Right lobe of liver (tissue), 4 donors: ENCODE measurements at regions not wholly inside any gene's neighbourhood (a gene's known extent, or its start where the extent isn't known, plus 50 kb on each side); places are given as distances from the start of the nearest gene placed in this dataset.

Experiments
- POLR2A ChIP-seq: fragments of 450-650 bp; IDR thresholded peaks from one replicate; pipeline ENCODE4 v1.6.1; 2017; ENCODE audit warnings: antibody characterized with exemption, mild to moderate bottlenecking
- TF ChIP-seq, protein P1 (sequence below), 4 donors: fragments of 200-600 bp in 3 of 4; fragments of 450-650 bp in 1 of 4; IDR thresholded peaks; one replicate each; pipeline versions ENCODE4 v1.5.1 to v1.8.0; 2016 to 2022; ENCODE audit warnings: antibody characterized with exemption in 4 of 4, mild to moderate bottlenecking in 2 of 4
- donor health status: DM: no; HTN: no; CAD: no.
- donor health status: DM: no; HTN: no; CAD: no.
- donor health status: DM: no; HTN: yes; CAD: no.

GRCh38 chr13:30112602-30113435 is 194.5 kb downstream of the KATNAL1 start:
- TF ChIP-seq, protein P1, sequence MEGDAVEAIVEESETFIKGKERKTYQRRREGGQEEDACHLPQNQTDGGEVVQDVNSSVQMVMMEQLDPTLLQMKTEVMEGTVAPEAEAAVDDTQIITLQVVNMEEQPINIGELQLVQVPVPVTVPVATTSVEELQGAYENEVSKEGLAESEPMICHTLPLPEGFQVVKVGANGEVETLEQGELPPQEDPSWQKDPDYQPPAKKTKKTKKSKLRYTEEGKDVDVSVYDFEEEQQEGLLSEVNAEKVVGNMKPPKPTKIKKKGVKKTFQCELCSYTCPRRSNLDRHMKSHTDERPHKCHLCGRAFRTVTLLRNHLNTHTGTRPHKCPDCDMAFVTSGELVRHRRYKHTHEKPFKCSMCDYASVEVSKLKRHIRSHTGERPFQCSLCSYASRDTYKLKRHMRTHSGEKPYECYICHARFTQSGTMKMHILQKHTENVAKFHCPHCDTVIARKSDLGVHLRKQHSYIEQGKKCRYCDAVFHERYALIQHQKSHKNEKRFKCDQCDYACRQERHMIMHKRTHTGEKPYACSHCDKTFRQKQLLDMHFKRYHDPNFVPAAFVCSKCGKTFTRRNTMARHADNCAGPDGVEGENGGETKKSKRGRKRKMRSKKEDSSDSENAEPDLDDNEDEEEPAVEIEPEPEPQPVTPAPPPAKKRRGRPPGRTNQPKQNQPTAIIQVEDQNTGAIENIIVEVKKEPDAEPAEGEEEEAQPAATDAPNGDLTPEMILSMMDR (IDR thresholded peaks at IDR 0.05) = peak; percentile 98 to 99 (median 98)
- peak; percentile 24 for TF ChIP-seq POLR2A
